Mucosa of descending colon (tissue), 3 donors: ENCODE measurements at regions not wholly inside any gene's neighbourhood (a gene's known extent, or its start where the extent isn't known, plus 50 kb on each side); places are given as distances from the start of the nearest gene placed in this dataset.

Experiments used
- ATAC-seq: fragments of 200-7000 bp; cut with Tn5 transposase; one replicate; pipeline ENCODE4 v1.9.1; 2020; ENCODE audit warnings: mild to moderate bottlenecking, moderate library complexity
- DNase-seq, 3 donors: peaks; one replicate each; pipeline ENCODE4 v3.0.0-alpha.2; 2020
- H3K36me3 ChIP-seq: fragments of 200-600 bp; one replicate; pipeline ENCODE4 v1.8.0; 2021; ENCODE audit warnings: low read depth, mild to moderate bottlenecking
- H3K4me1 ChIP-seq: fragments of 200-600 bp; one replicate; pipeline ENCODE4 v1.8.0; 2021; ENCODE audit warnings: low read depth, mild to moderate bottlenecking
- H3K4me3 ChIP-seq: fragments of 200-600 bp; one replicate; pipeline ENCODE4 v1.8.0; 2021; ENCODE audit warnings: mild to moderate bottlenecking
- H3K9me3 ChIP-seq: fragments of 200-600 bp; one replicate; pipeline ENCODE4 v1.8.0; 2021; ENCODE audit warnings: mild to moderate bottlenecking
- CTCF ChIP-seq: fragments of 200-600 bp; IDR thresholded peaks from one replicate; pipeline ENCODE4 v1.8.0; 2022; ENCODE audit warnings: antibody characterized with exemption, mild to moderate bottlenecking
- intact Hi-C, 2 donors: fragments of 100-400 bp; cut with DNase I in 1 of 2; cut with micrococcal nuclease in 1 of 2; formaldehyde crosslinking; loops; one replicate each; pipeline versions ENCODE4 v1.11.0 to v1.11.1; 2022; cut with DNase I, micrococcal nuclease
- donor health status: DM: no; HTN: no; CAD: no; lungs with moderate emphysema.
- donor health status: DM: no; HTN: no; CAD: no.
- donor health status: DM: no; HTN: yes; CAD: no.

DNA sequence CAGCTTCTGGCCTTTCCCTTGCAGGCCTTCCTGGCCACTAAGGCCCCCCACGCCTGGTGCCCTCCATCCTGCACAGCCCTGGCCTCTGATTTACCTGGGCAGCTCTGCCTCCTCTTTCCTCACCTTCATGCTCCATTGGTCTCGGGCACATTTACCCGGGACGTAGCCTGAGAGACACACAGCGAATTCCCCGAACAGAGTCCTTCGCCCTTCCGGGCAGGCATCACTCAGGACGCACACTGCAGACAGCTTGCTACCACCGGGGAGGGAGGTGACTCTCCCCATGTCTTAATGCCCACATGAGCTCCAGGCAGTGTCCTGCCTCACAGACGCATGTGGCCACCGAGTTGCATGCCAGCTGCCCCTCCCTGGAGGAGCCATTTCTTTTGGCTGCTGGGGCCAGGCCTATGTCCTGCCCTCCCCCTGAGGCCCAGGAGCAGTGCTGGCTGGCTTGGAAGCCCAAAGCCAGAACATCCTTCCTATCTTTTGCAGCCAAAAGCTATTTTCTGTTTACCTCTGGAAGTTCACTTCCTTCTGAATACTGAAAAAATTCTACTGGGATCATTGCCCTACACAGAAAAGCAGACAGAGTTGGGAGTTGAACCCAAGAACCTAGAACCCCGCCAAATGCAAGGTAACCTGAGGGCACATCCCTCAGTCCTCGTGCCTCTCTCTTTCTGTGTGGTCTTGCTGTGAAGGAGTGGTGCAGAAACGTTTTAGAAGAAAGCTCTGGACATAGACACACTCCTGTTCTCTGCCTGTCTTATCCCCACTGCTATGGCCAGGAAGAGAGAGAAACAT is 209.5 kb downstream of the TOMM20 start:
- Histone ChIP-seq H3K36me3 (no peaks in the 10 kb centered on the region), H3K4me3 (no peak overlapping the region), H3K4me1 (peaks cover 25% of the 10 kb centered on the region), H3K9me3 (no peaks in the 10 kb centered on the region)
- TF ChIP-seq CTCF = no peak
- DNase-seq (peak in 1 of 3 donors; percentile 54), ATAC-seq (peak; percentile 12)
- intact Hi-C loops = no loop called here

DNA sequence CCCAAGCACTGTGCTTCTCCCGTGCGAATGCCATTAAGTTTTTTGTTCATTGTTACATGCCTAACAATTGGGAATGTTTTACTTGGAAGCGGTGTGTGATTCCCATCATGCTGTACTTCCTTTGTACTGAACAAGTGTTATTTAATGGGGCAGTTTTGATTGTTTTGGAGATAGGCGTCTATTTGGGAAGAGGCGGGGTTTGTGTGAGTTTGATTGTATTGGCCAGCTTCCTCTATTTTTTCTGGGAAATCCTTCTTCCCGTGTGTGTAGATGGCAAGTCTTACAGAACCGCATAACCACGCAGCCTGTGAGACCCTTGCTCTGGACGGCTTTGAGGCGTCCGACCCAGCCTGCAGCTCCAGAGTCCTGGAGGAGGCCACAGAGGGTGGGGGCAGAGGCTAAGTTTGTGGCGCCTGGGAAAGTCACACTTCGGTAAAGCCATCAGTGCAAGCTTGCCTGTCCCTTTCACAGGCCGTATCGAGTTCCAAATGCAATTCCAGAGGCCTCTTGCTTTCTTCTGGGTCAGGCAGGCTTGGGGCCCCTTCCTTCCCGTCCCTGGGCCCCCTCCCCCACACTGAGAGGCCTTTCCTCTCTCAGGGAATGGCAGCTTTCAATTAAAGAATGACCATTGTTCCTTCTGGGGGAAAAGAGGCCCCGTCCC is 210.3 kb downstream of the TOMM20 start:
- DNase-seq (peak in 1 of 3 donors; percentile 58), ATAC-seq (peak; percentile 84)
- H3K4me3 ChIP-seq = no peak overlapping the region
- intact Hi-C loops = no loop called here
- no peaks in the 10 kb centered on the region for H3K9me3 ChIP-seq
- TF ChIP-seq CTCF = no peak
- H3K36me3 ChIP-seq = no peaks in the 10 kb centered on the region
- H3K4me1 ChIP-seq = peaks cover 25% of the 10 kb centered on the region

DNA sequence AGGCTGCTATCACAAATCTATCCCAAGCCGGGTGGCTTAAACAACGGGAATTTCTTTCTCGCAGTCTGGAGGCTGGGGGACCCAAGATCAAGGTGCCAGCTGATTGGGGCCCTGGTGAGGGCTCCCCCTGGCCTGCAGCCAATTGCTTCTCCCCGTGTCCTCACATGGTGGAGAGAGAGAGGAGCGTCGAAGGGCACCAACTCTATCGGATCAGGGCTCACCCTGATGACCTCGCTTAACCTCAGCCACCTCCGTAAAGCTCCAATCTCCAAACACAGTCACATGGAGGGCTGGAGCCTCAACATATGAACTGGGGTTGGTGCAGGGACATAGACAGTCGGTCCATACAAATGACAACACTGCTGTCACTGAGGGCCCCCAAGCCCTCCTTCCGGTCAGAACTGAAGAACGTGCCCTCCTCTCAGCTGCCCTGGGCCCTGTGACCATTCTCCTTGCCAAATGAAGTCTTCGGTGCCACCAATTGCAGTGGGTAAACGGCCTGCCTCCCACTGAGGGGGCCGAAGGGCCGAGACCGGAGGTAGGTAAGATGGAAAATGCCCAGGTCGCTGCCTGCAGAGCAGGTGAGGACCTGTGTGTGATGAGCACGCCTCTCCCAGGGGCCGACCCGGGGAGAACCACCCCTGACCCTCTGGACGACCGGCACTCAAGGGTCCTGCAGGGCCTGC is 211.0 kb downstream of the TOMM20 start:
- H3K36me3 ChIP-seq = no peaks in the 10 kb centered on the region
- peaks cover 25% of the 10 kb centered on the region for H3K4me1 ChIP-seq
- DNase-seq (no peak), ATAC-seq (peak; percentile 41)
- TF ChIP-seq CTCF = no peak
- no peak overlapping the region for H3K4me3 ChIP-seq
- no peaks in the 10 kb centered on the region for H3K9me3 ChIP-seq
- intact Hi-C loops = no loop called here

DNA sequence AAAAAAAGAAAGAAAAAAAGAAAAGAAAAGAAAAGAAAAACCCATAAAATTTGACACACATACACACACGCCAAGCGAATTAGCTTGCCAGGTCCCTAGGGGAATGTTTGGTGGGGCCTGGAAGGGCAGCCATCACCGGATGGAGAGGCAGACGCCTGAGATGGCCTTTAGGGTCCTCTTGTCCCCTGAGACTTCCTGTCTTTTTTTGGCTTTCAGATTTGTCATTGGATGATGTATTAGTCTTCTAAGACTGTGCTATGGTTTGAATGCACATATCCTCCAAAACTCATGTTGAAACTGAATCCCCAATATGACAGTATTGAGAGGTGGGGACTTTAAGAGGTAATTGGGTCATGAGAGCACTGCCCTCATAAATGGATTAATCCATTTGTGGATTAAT is 211.8 kb downstream of the TOMM20 start:
- H3K4me1 ChIP-seq = peaks cover 25% of the 10 kb centered on the region
- ATAC-seq (no peak), DNase-seq (no peak)
- TF ChIP-seq CTCF = no peak
- intact Hi-C loops = no loop called here
- H3K4me3 ChIP-seq = no peak overlapping the region
- H3K9me3 ChIP-seq = no peaks in the 10 kb centered on the region
- no peaks in the 10 kb centered on the region for H3K36me3 ChIP-seq

DNA sequence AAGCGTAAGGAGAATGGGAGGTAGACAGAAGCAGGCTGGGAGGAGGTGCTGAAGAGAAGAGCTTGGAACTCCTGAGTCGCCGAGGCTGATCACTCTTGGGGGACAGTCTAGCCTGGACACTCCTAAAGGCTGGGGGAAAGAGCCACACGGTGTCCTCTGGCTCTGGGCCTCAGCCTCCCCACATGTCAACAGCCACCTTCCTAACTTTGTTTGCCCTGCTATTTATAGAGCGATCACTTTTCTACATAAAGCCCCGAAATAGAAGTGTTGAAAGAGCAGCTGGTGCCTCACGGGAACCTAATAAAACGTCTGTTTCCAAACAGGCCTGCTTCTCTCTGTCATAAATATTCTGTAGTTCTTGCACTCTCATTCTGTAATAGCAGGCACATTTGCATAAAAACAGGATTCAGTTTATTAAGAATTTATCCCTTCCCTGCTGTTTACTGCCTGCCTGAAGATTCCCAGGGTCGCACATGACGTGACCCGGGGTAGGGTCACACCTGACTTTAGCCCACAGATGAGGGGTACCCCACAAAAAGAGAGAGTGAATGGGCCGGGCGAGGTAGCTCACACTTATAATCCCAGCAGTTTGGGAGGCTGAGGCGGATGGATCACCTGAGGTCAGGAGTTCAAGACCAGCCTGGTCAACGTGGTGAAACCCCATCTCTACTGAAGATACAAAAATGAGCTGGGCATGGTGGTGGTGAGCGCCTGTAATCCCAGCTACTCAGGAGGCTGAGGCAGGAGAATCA is 212.5 kb downstream of the TOMM20 start:
- Histone ChIP-seq H3K9me3 (no peaks in the 10 kb centered on the region), H3K4me3 (no peak overlapping the region), H3K36me3 (no peaks in the 10 kb centered on the region), H3K4me1 (peaks cover 25% of the 10 kb centered on the region)
- intact Hi-C loops = no loop called here
- no peak for TF ChIP-seq CTCF
- ATAC-seq = peak; percentile 50
- no peak for DNase-seq
